ENCODE measurements at regions not wholly inside any gene's neighbourhood (a gene's known extent, or its start where the extent isn't known, plus 50 kb on each side); places are given as distances from the start of the nearest gene placed in this dataset.

DNA sequence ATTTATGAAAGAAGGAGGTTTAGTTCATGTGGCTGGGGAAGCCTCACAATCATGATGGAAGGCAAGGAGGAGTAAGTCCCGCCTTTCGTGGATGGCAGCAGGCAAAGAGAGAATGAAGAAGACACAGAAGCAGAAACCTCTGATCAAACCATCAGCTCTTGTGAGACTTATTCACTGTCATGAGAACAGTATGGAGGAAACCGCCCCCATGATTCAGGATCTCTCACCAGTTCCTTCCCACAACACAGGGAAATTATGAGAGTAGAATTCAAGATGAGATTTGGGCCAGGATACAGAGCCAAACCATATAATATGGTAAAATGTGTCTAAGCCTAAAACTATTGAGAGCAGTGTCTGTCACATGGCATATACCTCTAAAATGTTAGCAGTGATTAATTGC, 503.8 kb upstream of the CCDC179 start:
- no peak for DNase-seq (ENCODE audit: low spot score)

DNA sequence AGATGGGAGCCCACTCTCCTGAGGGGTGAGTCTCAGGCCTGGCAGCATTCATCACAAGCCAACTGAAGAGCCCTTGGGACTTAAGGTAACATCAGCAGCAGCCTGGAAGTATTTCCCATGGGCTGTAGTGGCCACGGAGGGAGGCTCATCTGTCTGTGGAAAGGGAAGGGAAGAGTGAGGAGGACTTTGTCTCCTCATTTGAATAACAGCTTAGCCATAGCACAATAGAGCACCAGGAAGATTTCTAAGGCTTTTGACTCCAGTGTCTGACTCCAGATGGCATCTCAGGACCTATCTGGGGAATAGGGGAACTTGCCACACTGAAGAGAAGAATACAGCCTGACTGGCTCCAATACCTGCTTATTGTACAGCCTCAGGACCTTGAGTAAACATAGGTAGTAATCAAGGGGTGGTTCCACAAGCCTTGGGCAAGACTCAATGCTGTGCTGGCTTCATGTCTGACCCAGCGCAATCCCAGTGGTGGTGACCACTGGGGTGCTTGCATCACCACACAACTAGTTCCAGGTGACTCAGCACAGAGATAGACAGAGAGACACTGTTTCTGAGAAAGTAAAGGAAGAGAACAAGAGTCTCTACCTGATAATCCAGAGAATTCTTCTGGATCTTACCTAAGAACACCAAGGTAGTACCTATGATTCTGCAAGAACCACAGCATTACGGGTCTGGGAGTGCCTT, 510.5 kb upstream of the CCDC179 start:
- no peak for DNase-seq (ENCODE audit: low spot score)

DNA sequence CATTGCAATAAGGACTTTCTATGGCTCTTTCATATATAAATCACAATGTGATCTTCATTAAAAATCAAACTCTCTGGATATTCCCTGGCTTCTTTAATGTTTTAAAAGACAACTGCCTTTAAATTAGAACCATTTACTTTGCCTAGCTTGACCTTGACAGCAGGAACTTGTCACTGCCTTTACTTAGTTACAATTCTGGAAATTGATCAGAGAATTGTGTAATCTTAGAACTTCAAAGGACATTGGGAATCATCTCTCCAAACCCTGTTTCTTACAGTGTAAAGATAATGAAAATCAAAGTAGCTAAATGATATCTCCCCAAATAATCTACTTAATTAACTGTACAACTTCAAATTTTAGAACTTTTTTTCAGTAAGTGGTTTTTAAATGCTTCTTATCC, 517.6 kb upstream of the CCDC179 start:
- DNase-seq (ENCODE audit: low spot score): no peak

DNA sequence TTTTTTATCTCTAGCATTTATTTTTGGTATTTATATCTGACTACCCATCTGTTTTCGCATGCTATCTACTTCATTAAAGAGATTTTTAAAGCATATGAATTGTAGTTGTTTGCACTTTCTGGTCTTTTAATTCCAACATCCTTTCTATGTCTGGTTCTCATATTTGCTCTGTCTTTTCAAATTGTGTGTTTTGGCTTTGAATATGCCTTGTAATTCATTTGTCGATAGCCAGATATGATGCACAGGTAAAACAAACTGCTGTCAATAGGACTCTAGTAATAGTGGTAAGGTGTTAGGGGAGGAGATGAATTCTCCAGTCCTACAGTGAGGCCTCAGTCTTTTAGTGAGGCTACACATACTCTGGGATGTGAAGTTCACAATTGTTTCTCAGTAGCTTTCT, 530.8 kb upstream of the CCDC179 start:
- no peak for DNase-seq (ENCODE audit: low spot score)

DNA sequence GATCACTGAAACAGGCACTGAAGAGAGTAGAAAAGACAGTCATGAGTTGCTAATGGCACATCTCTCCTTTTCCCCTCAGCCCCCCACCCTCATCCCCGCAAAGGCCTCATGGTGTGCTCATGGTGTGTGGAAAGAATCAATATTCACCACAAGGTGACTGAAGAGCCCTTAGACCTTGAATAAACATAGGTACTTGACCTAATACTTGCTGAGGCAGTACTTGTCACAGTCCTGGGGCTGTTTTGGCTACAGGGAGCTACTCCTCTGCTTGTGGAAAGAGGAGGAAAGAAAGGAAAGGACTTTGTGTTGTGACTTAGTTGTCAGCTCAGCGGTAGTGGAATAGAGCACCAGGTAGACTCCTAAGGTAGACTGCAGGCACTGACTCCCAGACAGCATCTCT, 537.8 kb upstream of the CCDC179 start:
- no peak for DNase-seq (ENCODE audit: low spot score)

DNA sequence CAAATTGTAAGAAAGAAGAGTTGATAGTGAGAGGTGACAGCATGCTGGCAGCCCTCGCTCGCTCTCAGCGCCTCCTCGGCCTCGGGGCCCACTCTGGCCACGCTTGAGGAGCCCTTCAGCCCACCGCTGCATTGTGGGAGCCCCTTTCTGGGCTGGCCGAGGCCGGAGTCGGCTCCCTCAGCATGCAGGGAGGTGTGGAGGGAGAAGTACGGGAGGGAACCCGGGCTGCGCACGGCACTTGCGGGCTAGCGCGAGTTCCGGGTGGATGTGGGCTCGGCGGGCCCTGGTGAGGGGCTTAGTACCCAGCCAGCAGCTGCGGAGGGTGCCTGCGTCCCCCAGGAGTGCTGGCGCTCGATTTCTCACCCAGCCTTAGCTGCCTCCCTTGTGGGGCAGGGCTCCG, 539.7 kb upstream of the CCDC179 start:
- no peak for DNase-seq (ENCODE audit: low spot score)

DNA sequence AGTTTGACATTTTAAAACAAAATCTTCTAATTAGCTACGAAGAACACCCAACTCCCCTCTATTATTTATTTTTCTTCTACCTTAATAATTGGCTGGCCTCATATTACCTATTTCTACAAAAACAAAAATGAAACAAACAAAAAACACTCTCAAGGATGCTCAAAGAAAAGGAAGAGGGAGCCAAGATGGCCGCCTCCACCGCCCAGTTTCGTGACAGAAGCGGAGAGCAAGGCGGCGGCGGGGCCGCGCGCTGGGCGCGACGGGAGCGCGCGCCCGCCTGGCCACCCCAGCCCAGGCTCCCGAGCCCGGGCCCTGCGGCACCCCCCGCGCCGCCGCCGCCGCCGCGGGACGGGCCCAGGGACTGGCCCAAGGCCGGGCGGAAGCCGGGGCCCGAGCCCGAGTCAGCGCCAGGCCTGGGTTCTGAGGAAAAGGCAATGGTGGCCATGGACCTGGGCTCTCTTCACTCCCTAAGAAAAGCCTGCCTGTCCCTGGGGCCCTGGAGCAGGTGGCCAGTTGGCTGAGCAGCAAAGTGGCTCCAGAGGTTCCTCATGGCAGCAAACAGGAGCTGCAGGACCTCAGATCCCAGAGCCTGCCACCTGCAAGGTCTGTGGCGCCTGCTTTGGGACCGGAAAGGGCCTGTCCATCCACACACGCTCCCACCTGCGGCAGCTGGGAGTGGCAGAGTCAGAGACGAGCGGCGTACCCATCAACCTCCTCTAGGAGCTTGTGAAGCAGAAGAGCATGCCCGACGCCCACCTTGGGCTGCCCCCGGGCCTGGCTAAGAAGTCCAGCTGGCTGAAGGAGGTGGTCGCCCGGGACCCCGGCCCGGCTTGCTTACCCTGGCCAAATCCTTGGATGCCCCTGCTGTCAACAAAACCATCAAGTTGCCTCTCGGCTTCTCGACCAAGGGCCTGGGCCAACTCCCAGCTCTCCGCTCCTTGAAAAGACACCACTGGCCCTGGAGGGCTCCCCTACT, 543.2 kb upstream of the CCDC179 start:
- no peak for DNase-seq (ENCODE audit: low spot score)

DNA sequence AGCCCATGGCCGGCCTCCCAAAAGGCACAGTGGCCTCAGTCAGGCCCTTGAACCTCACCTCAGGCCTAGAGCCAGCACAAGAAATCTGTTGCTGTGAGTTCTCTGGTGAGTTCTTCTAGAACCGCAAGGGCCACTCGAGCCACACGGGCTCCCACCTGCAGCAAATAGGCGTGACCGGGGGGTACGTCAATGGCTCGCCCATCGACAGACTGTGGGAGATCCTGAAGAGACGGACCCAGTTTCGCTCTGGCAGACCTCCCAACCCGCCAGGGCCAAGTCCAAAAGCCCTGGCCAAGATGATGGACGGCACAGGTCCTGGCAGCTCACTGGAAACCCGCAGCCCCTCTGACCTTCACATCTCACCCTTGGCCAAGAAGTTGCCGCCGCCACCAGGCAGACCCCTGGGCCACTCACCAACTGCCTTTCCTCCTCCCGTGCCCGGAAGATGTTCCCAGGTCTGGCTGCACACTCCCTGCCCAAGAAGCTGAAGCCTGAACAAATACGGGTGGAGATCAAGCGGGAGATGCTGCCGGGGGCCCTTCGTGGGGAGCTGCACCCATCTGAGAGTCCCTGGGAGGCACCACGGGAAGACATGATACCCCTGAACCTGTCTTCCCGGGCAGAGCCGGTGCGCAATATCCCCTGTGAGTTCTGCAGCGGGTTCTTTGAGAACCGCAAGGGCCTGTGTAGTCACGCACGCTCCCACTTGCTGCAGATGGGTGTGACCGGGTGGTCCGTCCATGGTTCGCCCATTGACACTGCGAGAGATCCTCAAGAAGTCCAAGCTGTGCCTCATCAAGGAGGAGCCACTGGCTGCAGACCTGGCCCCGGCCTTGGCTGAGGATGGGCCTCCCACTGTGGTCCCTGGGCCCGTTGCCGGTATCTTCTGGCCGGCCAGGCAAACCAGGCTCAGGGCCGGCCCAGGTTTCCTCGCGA, 544.2 kb upstream of the CCDC179 start:
- DNase-seq (ENCODE audit: low spot score): no peak

DNA sequence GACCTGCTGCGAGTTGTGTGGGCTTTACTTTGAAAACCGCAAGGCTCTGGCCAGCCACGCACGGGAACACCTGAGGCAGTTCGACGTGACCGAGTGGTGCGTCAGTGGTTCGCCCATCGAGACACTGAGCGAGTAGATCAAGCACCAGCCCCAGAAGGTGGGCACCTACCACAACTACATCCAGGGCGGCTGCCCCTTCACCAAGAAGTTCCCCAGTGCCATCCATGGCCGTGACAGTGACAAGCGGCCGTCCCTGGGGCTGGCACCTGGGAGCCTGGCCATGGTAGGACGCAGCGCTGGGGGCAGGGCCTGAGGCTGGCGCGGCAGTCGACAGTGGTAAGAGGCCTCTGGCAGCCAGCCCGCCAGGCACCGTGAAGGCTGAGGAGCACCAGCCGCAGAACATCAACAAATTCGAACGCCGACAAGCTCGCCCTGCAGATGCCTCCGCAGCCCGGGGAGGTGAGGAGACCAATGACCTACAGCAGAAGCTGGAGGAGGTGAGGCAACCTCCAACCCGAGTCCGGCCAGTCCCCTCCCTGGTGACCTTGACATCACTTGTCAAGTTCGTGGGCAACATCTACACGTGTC, 545.2 kb upstream of the CCDC179 start:
- DNase-seq (ENCODE audit: low spot score): no peak

DNA sequence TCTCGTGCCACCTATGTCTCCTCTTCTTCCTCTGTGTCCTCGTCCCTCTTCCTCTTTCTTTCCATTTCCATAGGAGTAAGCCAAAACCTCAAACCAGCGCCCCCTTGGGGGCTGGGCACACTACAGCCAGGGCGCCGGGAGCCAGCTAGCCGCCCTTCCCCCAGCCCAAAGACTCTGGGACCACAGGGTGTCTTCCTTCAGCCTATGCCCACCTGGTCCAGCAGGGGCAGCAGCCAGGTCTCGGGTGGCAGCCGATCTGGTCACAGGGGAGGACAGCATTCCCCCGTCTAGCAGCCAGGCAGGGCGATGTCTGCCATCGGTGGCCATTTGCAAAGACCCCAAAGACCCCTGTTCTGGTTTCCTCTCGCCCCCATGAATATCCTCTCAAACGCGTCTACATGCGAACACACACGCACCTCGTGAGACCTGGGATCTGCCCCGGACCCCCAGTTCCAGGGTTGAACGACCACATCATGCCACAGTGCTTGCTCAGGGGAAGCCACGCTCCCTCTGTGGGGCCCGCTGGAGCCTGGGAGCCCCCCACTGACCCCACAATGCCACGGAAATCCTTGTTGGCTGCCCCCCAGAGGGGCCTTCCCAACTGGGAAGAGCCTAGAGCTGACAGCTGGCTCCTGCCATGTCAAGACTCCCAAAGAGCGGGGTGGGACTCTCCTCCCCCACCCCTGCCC, 546.0 kb upstream of the CCDC179 start:
- no peak for DNase-seq (ENCODE audit: low spot score)

DNA sequence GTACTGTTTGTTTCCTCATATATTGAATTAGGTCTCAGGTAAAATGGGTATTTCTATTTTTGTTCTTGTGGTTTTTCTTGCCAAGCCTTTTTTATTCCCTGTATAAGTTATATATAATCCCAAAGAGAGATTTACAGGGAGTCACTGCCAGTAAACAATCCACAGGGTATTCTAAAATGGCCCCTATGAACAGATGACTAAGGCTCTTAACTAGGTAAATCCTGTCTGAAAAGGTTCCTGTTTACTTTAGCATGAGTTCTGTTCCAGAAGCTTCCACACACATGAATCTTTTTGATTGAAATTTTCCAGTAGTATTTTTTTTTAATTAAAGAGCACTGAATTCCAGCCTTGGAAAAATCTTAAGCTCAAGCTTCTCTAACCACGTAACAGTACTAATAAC, 552.8 kb upstream of the CCDC179 start:
- DNase-seq (ENCODE audit: low spot score): no peak

DNA sequence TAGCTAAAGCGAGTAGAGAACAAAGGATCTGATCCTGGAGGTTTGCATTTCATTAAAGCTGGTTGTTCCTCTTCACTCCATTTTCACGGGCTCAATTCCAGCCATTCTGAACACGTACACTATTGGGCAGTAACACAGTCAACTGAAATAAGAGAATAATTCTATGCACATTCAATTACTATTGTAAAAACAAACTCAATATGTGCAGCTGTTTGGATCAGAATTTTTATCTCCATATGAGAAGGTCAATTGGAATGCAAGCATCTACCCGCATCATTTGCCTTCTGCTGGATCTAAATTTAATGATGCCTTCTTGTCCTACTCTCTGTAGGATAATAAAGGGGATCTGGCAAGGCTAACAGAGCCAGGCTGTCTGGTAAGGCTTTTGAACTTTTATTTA, 562.8 kb upstream of the CCDC179 start:
- no peak for DNase-seq (ENCODE audit: low spot score)

DNA sequence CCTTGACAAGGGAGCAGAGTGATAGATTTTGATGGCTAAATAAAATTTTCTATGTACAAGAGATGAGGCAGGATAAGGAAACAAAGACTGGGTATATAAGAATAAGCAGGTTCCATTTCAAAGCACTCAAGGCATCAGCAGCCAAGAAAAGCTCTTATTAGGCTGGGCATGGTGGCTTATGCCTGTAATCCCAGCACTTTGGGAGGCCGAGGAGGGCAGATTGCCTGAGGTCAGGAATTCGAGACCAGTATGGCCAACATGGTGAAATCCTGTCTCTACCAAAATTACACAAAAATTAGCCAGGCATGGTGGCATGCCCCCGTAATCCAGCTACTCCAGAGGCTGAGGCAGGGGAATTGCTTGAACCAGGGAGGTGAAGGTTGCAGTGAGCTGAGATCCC, 563.4 kb upstream of the CCDC179 start:
- DNase-seq (ENCODE audit: low spot score): no peak

DNA sequence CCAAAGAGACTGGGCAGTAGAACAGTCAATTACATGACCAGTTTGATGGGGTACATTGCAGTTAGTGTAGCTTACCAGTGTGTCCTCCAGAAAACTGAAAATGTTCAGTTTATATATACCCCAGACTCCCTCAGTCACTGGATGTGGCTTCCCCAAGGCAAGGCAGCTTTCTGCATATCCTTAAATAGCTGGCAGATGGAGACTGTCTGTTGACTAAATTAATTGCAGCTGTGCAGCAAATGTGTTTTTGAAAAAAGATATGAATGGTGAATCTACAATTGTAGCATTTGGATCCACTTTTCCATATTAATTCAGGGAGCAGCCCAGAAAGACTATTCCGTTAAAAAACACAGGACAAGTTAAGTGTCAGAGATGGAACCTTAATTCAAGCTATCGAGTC, 565.1 kb upstream of the CCDC179 start:
- no peak for DNase-seq (ENCODE audit: low spot score)

DNA sequence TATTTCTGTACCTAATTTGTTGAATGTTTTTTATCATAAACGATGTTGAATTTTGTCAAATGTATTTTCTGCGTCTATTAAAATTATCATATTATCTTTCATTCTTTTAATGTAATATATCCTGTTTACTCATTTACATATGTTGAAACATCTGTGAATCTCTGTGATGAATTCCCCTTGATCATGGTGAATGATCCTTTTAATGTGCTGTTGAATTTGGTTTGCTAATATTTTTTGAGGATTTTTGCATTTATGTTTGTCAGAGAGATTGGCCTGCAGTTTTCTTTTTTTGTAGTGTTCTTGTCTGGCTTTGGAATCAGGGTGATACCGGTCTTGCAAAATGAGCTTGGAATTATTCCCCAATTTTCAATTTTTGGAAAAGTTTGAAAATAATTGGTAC, 569.3 kb upstream of the CCDC179 start:
- no peak for DNase-seq (ENCODE audit: low spot score)

DNA sequence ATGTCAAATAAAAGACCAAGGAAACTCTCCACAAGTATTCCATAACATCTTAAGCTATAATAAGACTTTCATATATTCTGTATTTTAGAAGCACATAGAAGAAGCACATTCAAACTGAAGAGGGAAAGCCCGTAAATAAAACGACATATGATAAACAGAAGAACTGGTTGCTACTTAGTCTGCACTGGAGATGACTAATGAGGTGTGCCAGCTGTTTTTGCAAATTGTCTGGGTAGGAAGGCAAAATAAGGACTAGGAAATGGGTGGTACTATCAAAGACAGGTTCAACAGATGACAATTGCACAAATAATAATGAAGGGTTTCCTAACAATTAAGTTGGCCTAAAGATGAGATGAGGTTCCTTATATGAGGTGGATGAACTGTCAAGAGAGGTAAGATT, 593.2 kb upstream of the CCDC179 start:
- DNase-seq (ENCODE audit: low spot score): no peak

DNA sequence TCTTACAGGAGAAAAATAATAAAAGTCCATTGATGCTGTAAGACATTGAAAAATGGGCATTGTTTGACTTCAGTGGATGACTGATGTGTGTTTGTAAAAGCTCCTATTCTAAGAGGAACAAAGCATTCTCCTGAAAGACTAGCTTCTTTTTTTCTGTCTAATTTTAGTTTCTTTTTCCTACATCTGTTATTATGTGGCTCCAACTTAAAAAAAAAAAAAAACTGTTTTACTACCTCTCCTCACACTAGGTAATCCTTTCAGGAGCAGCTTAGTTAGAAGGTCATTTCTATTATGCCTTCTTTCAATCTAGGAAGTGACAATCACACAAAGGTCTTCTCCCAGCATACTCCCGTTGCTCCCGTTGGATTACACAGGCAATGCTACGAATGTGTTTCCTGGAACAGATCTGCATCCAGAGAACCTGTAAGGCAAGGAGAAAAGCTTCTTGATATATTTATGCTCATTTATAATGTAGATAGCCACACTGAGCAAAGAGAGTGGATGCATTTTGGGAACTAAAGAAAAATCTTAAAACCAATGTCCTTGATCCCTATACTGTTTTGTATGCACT, 595.1 kb upstream of the CCDC179 start:
- no peak for DNase-seq (ENCODE audit: low spot score)

DNA sequence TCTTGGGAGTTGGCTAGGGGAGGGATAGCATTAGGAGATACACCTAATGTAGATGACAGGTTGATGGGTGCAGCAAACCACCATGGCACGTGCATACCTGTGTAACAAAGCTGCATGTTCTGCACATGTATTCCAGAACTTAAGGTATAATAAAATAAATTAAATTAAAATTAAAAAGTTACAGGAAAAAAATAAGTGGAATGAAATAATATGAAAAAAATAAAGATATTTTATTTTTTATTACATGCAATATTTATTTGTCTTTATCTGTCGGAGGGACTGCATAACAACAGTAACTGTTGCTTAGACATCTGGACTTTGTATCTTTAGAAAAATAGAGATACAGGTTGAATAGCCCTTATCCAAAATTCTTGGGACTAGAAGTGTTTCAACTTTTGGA, 597.4 kb upstream of the CCDC179 start:
- no peak for DNase-seq (ENCODE audit: low spot score)

DNA sequence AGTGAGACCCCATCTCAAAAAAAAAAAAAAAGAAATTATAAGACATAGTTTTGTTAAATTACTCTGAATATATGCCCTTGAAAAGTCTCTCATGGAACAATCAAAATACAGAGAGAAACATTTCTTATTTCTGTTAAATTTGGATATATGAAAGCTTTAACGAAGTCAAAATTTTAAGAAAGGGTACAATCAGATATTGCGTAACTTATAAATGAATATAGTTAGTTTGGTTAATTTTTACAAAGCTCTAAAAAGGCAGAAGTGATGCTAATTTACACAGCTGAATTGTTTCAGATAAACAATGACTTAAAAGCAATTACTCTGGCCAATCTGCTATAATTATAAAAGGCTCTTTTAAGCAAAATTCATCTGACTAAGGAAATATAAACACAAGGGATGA, 611.6 kb upstream of the CCDC179 start:
- DNase-seq (ENCODE audit: low spot score): no peak

DNA sequence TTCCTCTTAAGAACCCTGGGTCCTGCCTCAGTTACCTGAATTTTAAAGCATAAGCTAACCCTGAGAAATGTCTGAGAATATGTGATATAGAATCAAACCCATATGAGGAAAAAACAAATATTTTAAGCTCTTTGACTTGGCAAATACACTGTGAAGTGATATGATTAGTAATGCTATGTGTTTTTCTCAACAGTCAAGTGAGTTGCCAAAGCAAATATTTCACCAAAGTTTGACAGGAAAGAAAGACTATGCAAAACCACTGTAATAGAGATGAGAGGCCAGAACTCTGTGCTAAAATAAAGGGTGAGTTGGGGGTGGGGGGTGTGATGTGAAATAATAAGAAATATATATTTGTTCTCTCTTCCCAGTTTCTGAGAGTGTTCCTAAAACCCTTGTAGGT, 613.5 kb upstream of the CCDC179 start:
- DNase-seq (ENCODE audit: low spot score): no peak

DNA sequence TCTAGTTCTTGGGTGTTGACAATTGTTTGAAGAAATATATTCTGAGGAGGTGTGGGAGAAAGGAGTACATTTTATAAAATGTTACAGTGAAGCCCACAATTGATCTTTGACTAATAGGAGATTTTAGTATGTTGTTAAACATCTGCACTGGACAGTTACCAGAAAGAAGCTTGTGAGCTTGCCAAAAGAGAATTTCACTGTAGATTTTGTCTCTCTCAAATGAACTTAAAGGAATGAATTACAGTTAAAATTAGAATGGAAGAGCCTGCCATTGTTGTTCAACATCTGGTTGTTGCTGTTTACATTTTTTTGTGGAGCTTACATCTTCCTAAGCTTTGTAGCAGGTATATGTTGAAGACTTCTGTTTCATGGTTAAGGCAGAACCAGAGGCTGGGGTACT, 620.5 kb upstream of the CCDC179 start:
- no peak for DNase-seq (ENCODE audit: low spot score)

Measured in CD4-positive, alpha-beta T cell treated with Interleukin-15 for 4 hours (primary cell).